H1 (cell line): ENCODE measurements at regions not wholly inside any gene's neighbourhood (a gene's known extent, or its start where the extent isn't known, plus 50 kb on each side); places are given as distances from the start of the nearest gene placed in this dataset.

ENCODE experiments used
- CTCF ChIA-PET: fragments of 300-600 bp; sonication (Branson Sonifier 250); formaldehyde crosslinking; loops from one replicate; lab custom pipeline; 2021; ENCODE audit not compliant: partially characterized antibody; lab: Charles Lee
- POLR2A ChIA-PET: fragments of 300-600 bp; sonication (Branson Sonifier 250); formaldehyde crosslinking; loops from one replicate; lab custom pipeline; 2021; ENCODE audit warnings: inconsistent platforms; ENCODE audit not compliant: partially characterized antibody; lab: Charles Lee
- DNase-seq, 2 experiments: peaks; one replicate each; pipeline versions ENCODE4 v3.0.0 to v3.0.0-alpha.2; 2010 to 2022; ENCODE audit warnings: low spot score in 2 of 2, low read depth in 1 of 2, mixed read lengths in 1 of 2
- FAIRE-seq: peaks from 2 replicates; lab custom pipeline; 2011; peaks lifted over from hg19 to GRCh38; lab: Jason Lieb, UNC
- H2AFZ ChIP-seq: 2 replicates; pipeline ENCODE4 v1.8.1; 2012; ENCODE audit warnings: low read length, inconsistent platforms
- H2AK5ac ChIP-seq: 2 replicates; pipeline ENCODE4 v1.6.1; 2013; ENCODE audit warnings: low read depth, low read length
- H2BK120ac ChIP-seq: replicated peaks from 2 replicates; pipeline ENCODE3; 2013; ENCODE audit warnings: low read depth, low read length, inconsistent platforms
- H2BK12ac ChIP-seq: 2 replicates; pipeline ENCODE4 v1.6.1; 2013; ENCODE audit warnings: low read depth, low read length
- H2BK15ac ChIP-seq: 2 replicates; pipeline ENCODE4 v1.6.1; 2013; ENCODE audit warnings: low read length
- H2BK20ac ChIP-seq: 2 replicates; pipeline ENCODE4 v1.6.1; 2013; ENCODE audit warnings: low read length
- H2BK5ac ChIP-seq: 2 replicates; pipeline ENCODE4 v1.6.1; 2013; ENCODE audit warnings: low read depth, low read length
- H3K14ac ChIP-seq: 2 replicates; pipeline ENCODE4 v1.6.1; 2013; ENCODE audit warnings: inconsistent platforms; ENCODE audit not compliant: insufficient read length
- H3K18ac ChIP-seq: 2 replicates; pipeline ENCODE4 v1.6.1; 2013; ENCODE audit warnings: low read length; ENCODE audit errors: extremely low read depth
- H3K23ac ChIP-seq: 2 replicates; pipeline ENCODE4 v1.6.1; 2013; ENCODE audit warnings: inconsistent platforms; ENCODE audit not compliant: insufficient read length
- H3K23me2 ChIP-seq: 2 replicates; pipeline ENCODE4 v1.6.1; 2013; ENCODE audit warnings: low read depth, low read length
- H3K27ac ChIP-seq: 2 replicates; pipeline ENCODE4 v1.6.1; 2011; ENCODE audit warnings: low read depth, low read length, inconsistent platforms
- H3K27me3 ChIP-seq, 4 experiments: replicated peaks in 1 of 4; 1 replicate in 1 of 4; 2 replicates in 3 of 4; pipeline versions ENCODE4 v1.6.1 to v1.8.1; 2011 to 2013; ENCODE audit warnings: low read length in 3 of 4, mild to moderate bottlenecking in 3 of 4, inconsistent platforms in 2 of 4, mixed read lengths in 2 of 4, moderate library complexity in 1 of 4; ENCODE audit not compliant: control insufficient read depth in 3 of 4, insufficient read depth in 3 of 4; ENCODE audit errors: extremely low read depth in 1 of 4
- H3K36me3 ChIP-seq, 4 experiments: 2 replicates each; pipeline versions ENCODE4 v1.6.1 to v1.8.1; 2011 to 2013; ENCODE audit warnings: mild to moderate bottlenecking in 4 of 4, low read length in 3 of 4, moderate library complexity in 2 of 4, control low read depth in 1 of 4, inconsistent platforms in 1 of 4; ENCODE audit not compliant: insufficient read depth in 4 of 4, control insufficient read depth in 2 of 4
- H3K4ac ChIP-seq: replicated peaks from 2 replicates; pipeline ENCODE3; 2013; ENCODE audit warnings: low read length, low read depth, mixed read lengths, inconsistent platforms; ENCODE audit not compliant: insufficient read length
- H3K4me1 ChIP-seq, 4 experiments: replicated peaks in 1 of 4; 1 replicate in 1 of 4; 2 replicates in 3 of 4; pipeline versions ENCODE4 v1.6.1 to v1.8.1; 2011 to 2013; ENCODE audit warnings: low read length in 3 of 4, inconsistent platforms in 2 of 4, mixed read lengths in 1 of 4; ENCODE audit not compliant: insufficient read depth in 4 of 4, control insufficient read depth in 3 of 4
- H3K4me2 ChIP-seq, 2 experiments: 2 replicates each; pipeline versions ENCODE4 v1.6.1 to v1.8.1; 2011 to 2013; ENCODE audit warnings: low read depth in 2 of 2, low read length in 2 of 2, control low read depth in 1 of 2, inconsistent platforms in 1 of 2, mild to moderate bottlenecking in 1 of 2; ENCODE audit not compliant: insufficient read depth in 1 of 2
- H3K4me3 ChIP-seq, 4 experiments: fragments of 200-600, 300-600 bp in 1 of 4; sonication (generic), shearing (Covaris generic), sonication (Bioruptor Twin) in 1 of 4; 2 replicates each; pipeline versions ENCODE4 v1.5.1 to v1.8.1; 2011 to 2016; ENCODE audit warnings: low read length in 4 of 4, low read depth in 3 of 4, control low read depth in 2 of 4, inconsistent platforms in 2 of 4, mild to moderate bottlenecking in 2 of 4, mixed read lengths in 1 of 4, moderate library complexity in 1 of 4; ENCODE audit not compliant: insufficient read depth in 2 of 4; ENCODE audit errors: extremely low read depth in 1 of 4
- H3K56ac ChIP-seq: replicated peaks from 2 replicates; pipeline ENCODE3; 2013; ENCODE audit warnings: low read depth, mild to moderate bottlenecking, mixed read lengths, low read length, inconsistent platforms; ENCODE audit not compliant: insufficient read length
- H3K79me1 ChIP-seq: 2 replicates; pipeline ENCODE4 v1.6.1; 2013; ENCODE audit warnings: low read depth, low read length, control low read depth
- H3K79me2 ChIP-seq, 2 experiments: 2 replicates each; pipeline versions ENCODE4 v1.6.1 to v1.8.1; 2012 to 2013; ENCODE audit warnings: low read length in 2 of 2, mild to moderate bottlenecking in 2 of 2, inconsistent platforms in 1 of 2; ENCODE audit not compliant: insufficient read depth in 2 of 2, control insufficient read depth in 1 of 2
- H3K9ac ChIP-seq, 4 experiments: replicated peaks in 1 of 4; 1 replicate in 1 of 4; 2 replicates in 3 of 4; pipeline versions ENCODE4 v1.6.1 to v1.8.1; 2011 to 2013; ENCODE audit warnings: low read depth in 3 of 4, low read length in 3 of 4, control low read depth in 2 of 4, mild to moderate bottlenecking in 2 of 4, moderate library complexity in 2 of 4, inconsistent platforms in 1 of 4; ENCODE audit errors: extremely low read depth in 1 of 4
- H3K9me3 ChIP-seq, 2 experiments: 2 replicates each; pipeline versions ENCODE4 v1.6.1 to v1.8.1; 2012 to 2013; ENCODE audit warnings: mild to moderate bottlenecking in 2 of 2, moderate library complexity in 2 of 2, control low read depth in 1 of 2, inconsistent platforms in 1 of 2, low read depth in 1 of 2, low read length in 1 of 2, mixed read lengths in 1 of 2; ENCODE audit not compliant: insufficient read depth in 2 of 2
- H4K20me1 ChIP-seq, 2 experiments: replicated peaks in 1 of 2; 2 replicates each; pipeline versions ENCODE3 to v1.8.1; 2011 to 2013; ENCODE audit warnings: inconsistent platforms in 2 of 2, low read length in 2 of 2, mild to moderate bottlenecking in 1 of 2; ENCODE audit not compliant: insufficient read depth in 2 of 2, control insufficient read depth in 1 of 2
- H4K5ac ChIP-seq: 2 replicates; pipeline ENCODE4 v1.6.1; 2013; ENCODE audit warnings: low read length, low read depth, mixed read lengths, inconsistent platforms; ENCODE audit not compliant: insufficient read length
- H4K8ac ChIP-seq: 2 replicates; pipeline ENCODE4 v1.8.0; 2013; ENCODE audit warnings: mild to moderate bottlenecking, moderate library complexity, low read length, inconsistent platforms; ENCODE audit not compliant: insufficient read depth; ENCODE audit errors: extremely low read depth
- H4K91ac ChIP-seq: replicated peaks from 2 replicates; pipeline ENCODE3; 2013; ENCODE audit warnings: low read length, mixed read lengths, inconsistent platforms; ENCODE audit not compliant: insufficient read length
- CBX5 ChIP-seq: fragments of 300-800, 300-1000 bp; sonication (generic); IDR thresholded peaks from 2 replicates; pipeline ENCODE4 v1.7.1; 2016; ENCODE audit warnings: antibody characterized with exemption, low read length, low read depth
- CBX8 ChIP-seq: fragments of 300-800, 300-1000 bp; sonication (generic); IDR thresholded peaks from 2 replicates; pipeline ENCODE4 v1.7.1; 2016; ENCODE audit warnings: low read depth, low read length, borderline replicate concordance
- FOSL1 ChIP-seq: IDR thresholded peaks from 2 replicates; pipeline ENCODE4 v1.6.1; 2011; ENCODE audit warnings: mild to moderate bottlenecking, low read depth, low read length, moderate library complexity; ENCODE audit not compliant: insufficient read depth
- JUN ChIP-seq: IDR thresholded peaks from 2 replicates; pipeline ENCODE4 v1.6.1; 2011; ENCODE audit warnings: low read depth, mild to moderate bottlenecking, improper control_type of control experiment, low read length
- NANOG ChIP-seq: IDR thresholded peaks from 2 replicates; pipeline ENCODE4 v1.6.1; 2011; ENCODE audit warnings: low read length, low read depth, mild to moderate bottlenecking, inconsistent platforms; ENCODE audit not compliant: insufficient read depth, poor library complexity, severe bottlenecking
- NRF1 ChIP-seq: IDR thresholded peaks from 2 replicates; pipeline ENCODE4 v1.6.1; 2011; ENCODE audit warnings: mild to moderate bottlenecking, low read depth, low read length, improper control_type of control experiment
- PHF8 ChIP-seq: fragments of 200-600 bp; sonication (generic); conservative IDR thresholded peaks from 2 replicates; pipeline ENCODE4 v1.7.1; 2012; ENCODE audit warnings: low read depth, mild to moderate bottlenecking, inconsistent platforms, low read length, moderate library complexity
- RAD21 ChIP-seq, 2 experiments: IDR thresholded peaks in 1 of 2; conservative IDR thresholded peaks in 1 of 2; 2 replicates each; pipeline ENCODE4 v1.6.1; 2011; ENCODE audit warnings: low read depth in 2 of 2, low read length in 2 of 2, improper control_type of control experiment in 1 of 2, inconsistent platforms in 1 of 2, mild to moderate bottlenecking in 1 of 2, moderate library complexity in 1 of 2
- SP4 ChIP-seq: IDR thresholded peaks from 2 replicates; pipeline ENCODE4 v1.6.1; 2012; ENCODE audit warnings: low read length, inconsistent platforms
- USF2 ChIP-seq: IDR thresholded peaks from 2 replicates; pipeline ENCODE4 v1.6.1; 2011; ENCODE audit warnings: low read length, improper control_type of control experiment
- WGBS, 2 experiments: shearing (Covaris generic) in 1 of 2; methylation state at CpG; one replicate each; pipeline versions ENCODE4 v1.1.6 to v1.1.7; 2013 to 2015; ENCODE audit warnings: low lambda C conversion rate in 2 of 2, mixed read lengths in 2 of 2, inconsistent platforms in 1 of 2, low coverage in 1 of 2, missing lambda C conversion rate in 1 of 2; ENCODE audit not compliant: insufficient replicate concordance in 2 of 2, insufficient coverage in 1 of 2, insufficient read length in 1 of 2; ENCODE audit errors: extremely low coverage in 1 of 2, missing lambda C conversion rate in 1 of 2; 5-methylcytosine and 5-hydroxymethylcytosine counted together

- H3K56ac ChIP-seq = no peak overlapping the region
- H4K8ac ChIP-seq = no peak overlapping the region
- H4K20me1 ChIP-seq = no peaks in the 10 kb centered on the region
- 4% methylated on average over 1 of the region's 1 CpG; no CpG with 5 or more reads in 1 of the 2 experiments for WGBS, 2 experiments
- H3K23ac ChIP-seq = no peak overlapping the region
- H4K5ac ChIP-seq = no peak overlapping the region
- no peaks in the 10 kb centered on the region for H3K79me2 ChIP-seq
- H2BK20ac ChIP-seq = no peak overlapping the region
- H3K23me2 ChIP-seq = no peaks in the 10 kb centered on the region
- no peak overlapping the region for H2BK15ac ChIP-seq
- no peaks in the 10 kb centered on the region for H3K27me3 ChIP-seq
- H3K79me1 ChIP-seq = no peaks in the 10 kb centered on the region
- POLR2A ChIA-PET = no interaction called here
- no peak overlapping the region for H3K27ac ChIP-seq
- H2BK5ac ChIP-seq = no peak overlapping the region
- H3K9ac ChIP-seq = no peak overlapping the region
- no peak overlapping the region for H3K14ac ChIP-seq
- H2AFZ ChIP-seq = no peak overlapping the region
- H3K36me3 ChIP-seq = no peaks in the 10 kb centered on the region
- no peaks in the 10 kb centered on the region for H3K4me1 ChIP-seq
- TF ChIP-seq NANOG = no peak
- TF ChIP-seq USF2 = no peak
- no peak for TF ChIP-seq CBX8
- TF ChIP-seq SP4 = no peak
- TF ChIP-seq FOSL1 = no peak
- no peak for TF ChIP-seq PHF8
- TF ChIP-seq NRF1 = no peak
- no peak for TF ChIP-seq RAD21 (IDR thresholded peaks at IDR 0.05 in 1 of 2, conservative IDR thresholded peaks at IDR 0.05 in 1 of 2; ENCODE audit: low read depth in 2 of 2, low read length in 2 of 2)
- no peak for TF ChIP-seq CBX5
- TF ChIP-seq JUN = no peak
- H3K9me3 ChIP-seq = no peaks in the 10 kb centered on the region
- CTCF ChIA-PET = no interaction called here
- H2AK5ac ChIP-seq = no peak overlapping the region
- DNase-seq (no peak), FAIRE-seq (no peak)
- no peak overlapping the region for H3K4ac ChIP-seq
- no peak overlapping the region for H4K91ac ChIP-seq
- no peak overlapping the region for H2BK12ac ChIP-seq
- H3K4me2 ChIP-seq = no peak overlapping the region
- no peak overlapping the region for H3K18ac ChIP-seq
- no peak overlapping the region for H2BK120ac ChIP-seq
- no peak overlapping the region for H3K4me3 ChIP-seq
Observed at GRCh38 chr2:78749638-78750037, 275.9 kb upstream of the REG3G start.
